ENCODE measurements at regions not wholly inside any gene's neighbourhood (a gene's known extent, or its start where the extent isn't known, plus 50 kb on each side); places are given as distances from the start of the nearest gene placed in this dataset.

GRCh38 chr2:134164306-134164705 is 89.6 kb upstream of the MGAT5 start:
- TF ChIP-seq CTCF (IDR thresholded peaks at IDR 0.05; ENCODE audit: low read depth, low read length) (no peak), POLR2A (IDR thresholded peaks at IDR 0.05; ENCODE audit: extremely low read depth, insufficient read length) (no peak)

Measured in NB4 (cell line).